ENCODE measurements at regions not wholly inside any gene's neighbourhood (a gene's known extent, or its start where the extent isn't known, plus 50 kb on each side); places are given as distances from the start of the nearest gene placed in this dataset.

GRCh38 chr3:117798687-117799386 is 1089.3 kb downstream of the TUSC7 start:
- Histone ChIP-seq H3K9me3 (ENCODE audit: control insufficient read depth in 2 of 2, insufficient read depth in 1 of 2, low read depth in 1 of 2, low read length in 1 of 2) (no peaks in the 10 kb centered on the region), H3K4me3 (ENCODE audit: low read depth in 1 of 2, low read length in 2 of 2) (no peak overlapping the region), H3K27me3 (ENCODE audit: control insufficient read depth in 1 of 2, insufficient read depth in 2 of 2, low read length in 2 of 2) (no peaks in the 10 kb centered on the region), H3K4me1 (ENCODE audit: control insufficient read depth in 2 of 2, insufficient read depth in 2 of 2, low read length in 1 of 2) (no peaks in the 10 kb centered on the region), H3K36me3 (ENCODE audit: control insufficient read depth in 2 of 2, insufficient read depth in 2 of 2, low read length in 1 of 2) (no peaks in the 10 kb centered on the region), H3K27ac (ENCODE audit: low read depth in 2 of 2, low read length in 1 of 2) (no peak overlapping the region)
- 68 to 71% methylated on average over 6 of the region's 6 CpGs for WGBS, 2 donors

- no peaks in the 10 kb centered on the region for H3K36me3 ChIP-seq (ENCODE audit: control insufficient read depth in 2 of 2, insufficient read depth in 2 of 2, low read length in 1 of 2)
- H3K4me1 ChIP-seq (ENCODE audit: control insufficient read depth in 2 of 2, insufficient read depth in 2 of 2, low read length in 1 of 2), result no peaks in the 10 kb centered on the region
- no peaks in the 10 kb centered on the region for H3K9me3 ChIP-seq (ENCODE audit: control insufficient read depth in 2 of 2, insufficient read depth in 1 of 2, low read depth in 1 of 2, low read length in 1 of 2)
- no peak overlapping the region for H3K27ac ChIP-seq (ENCODE audit: low read depth in 2 of 2, low read length in 1 of 2)
- H3K27me3 ChIP-seq (ENCODE audit: control insufficient read depth in 1 of 2, insufficient read depth in 2 of 2, low read length in 2 of 2), result no peaks in the 10 kb centered on the region
- WGBS, 2 donors, result 75 to 79% methylated on average over 2 of the region's 2 CpGs
- H3K4me3 ChIP-seq (ENCODE audit: low read depth in 1 of 2, low read length in 2 of 2), result no peak overlapping the region
Observed at GRCh38 chr3:117799387-117799735, 1089.8 kb downstream of the TUSC7 start.

DNA sequence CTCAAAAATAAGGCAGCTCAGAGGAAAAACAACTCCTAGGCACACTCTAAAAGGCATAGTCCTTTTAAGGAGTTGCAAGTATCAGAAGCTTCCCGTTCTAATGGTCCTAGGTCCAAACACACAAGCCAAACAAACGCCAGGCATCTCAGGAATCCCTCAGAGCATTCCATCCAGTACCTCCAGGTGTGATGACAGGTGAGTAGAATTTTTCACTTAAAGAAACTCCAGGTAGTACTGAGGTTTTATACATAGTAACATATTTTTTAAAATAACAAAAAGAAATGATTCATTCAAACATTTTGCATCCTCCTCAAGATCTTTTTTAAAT is 1092.3 kb downstream of the TUSC7 start:
- Histone ChIP-seq H3K4me3 (ENCODE audit: low read depth in 1 of 2, low read length in 2 of 2) (no peak overlapping the region), H3K36me3 (ENCODE audit: control insufficient read depth in 2 of 2, insufficient read depth in 2 of 2, low read length in 1 of 2) (no peaks in the 10 kb centered on the region), H3K9me3 (ENCODE audit: control insufficient read depth in 2 of 2, insufficient read depth in 1 of 2, low read depth in 1 of 2, low read length in 1 of 2) (no peaks in the 10 kb centered on the region), H3K4me1 (ENCODE audit: control insufficient read depth in 2 of 2, insufficient read depth in 2 of 2, low read length in 1 of 2) (no peaks in the 10 kb centered on the region), H3K27ac (ENCODE audit: low read depth in 2 of 2, low read length in 1 of 2) (no peak overlapping the region), H3K27me3 (ENCODE audit: control insufficient read depth in 1 of 2, insufficient read depth in 2 of 2, low read length in 2 of 2) (no peaks in the 10 kb centered on the region)
- 25 to 31% methylated on average over 2 of the region's 2 CpGs for WGBS, 2 donors

DNA sequence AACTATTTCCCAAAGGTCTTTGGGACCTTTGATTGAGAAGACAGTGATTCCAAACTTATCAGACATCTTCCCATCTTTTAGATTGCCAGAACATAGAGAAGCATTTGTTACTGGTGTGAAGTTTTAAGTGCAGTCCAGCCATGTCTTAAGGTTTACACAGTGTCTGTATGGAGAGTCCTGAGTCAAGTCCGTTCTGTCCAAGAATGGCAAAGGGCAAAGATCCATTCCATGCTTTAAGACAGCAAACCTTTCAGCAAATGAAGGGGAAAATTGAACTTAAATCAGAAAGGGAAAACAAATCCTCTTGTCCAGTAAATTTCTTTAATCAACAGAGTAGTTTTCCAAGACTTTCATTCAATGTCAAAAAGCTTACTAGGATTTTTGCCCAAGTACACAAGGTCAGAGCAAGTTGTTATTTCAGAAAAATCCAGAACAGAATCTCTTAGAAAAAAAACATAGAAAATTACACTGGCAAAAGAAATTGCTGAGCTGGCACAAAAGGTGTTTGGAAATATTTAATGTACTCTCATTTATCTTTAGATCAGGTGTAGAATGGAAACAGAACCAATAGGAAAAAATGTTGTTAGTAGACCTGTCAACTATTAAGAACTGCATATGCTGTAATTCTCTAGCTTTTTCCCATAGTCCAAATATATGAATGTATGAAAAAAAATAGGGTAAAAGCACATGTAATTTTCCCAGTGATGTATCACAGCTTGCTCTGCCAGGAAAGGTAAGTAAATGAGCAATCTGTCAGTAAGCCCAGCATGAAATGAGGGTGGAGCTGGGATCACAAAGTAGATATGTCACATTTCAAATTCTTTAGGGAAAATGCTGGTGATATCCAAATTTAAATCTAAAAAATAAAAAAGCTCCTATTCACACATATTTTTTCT is 1099.9 kb downstream of the TUSC7 start:
- Histone ChIP-seq H3K4me1 (ENCODE audit: control insufficient read depth in 2 of 2, insufficient read depth in 2 of 2, low read length in 1 of 2) (no peaks in the 10 kb centered on the region), H3K36me3 (ENCODE audit: control insufficient read depth in 2 of 2, insufficient read depth in 2 of 2, low read length in 1 of 2) (no peaks in the 10 kb centered on the region), H3K27ac (ENCODE audit: low read depth in 2 of 2, low read length in 1 of 2) (no peak overlapping the region), H3K9me3 (ENCODE audit: control insufficient read depth in 2 of 2, insufficient read depth in 1 of 2, low read depth in 1 of 2, low read length in 1 of 2) (no peaks in the 10 kb centered on the region), H3K4me3 (ENCODE audit: low read depth in 1 of 2, low read length in 2 of 2) (no peak overlapping the region), H3K27me3 (ENCODE audit: control insufficient read depth in 1 of 2, insufficient read depth in 2 of 2, low read length in 2 of 2) (no peaks in the 10 kb centered on the region)
- 62 to 75% methylated on average over 1 of the region's 1 CpG for WGBS, 2 donors

GRCh38 chr3:117811786-117812185 is 1102.2 kb downstream of the TUSC7 start:
- Histone ChIP-seq H3K9me3 (ENCODE audit: control insufficient read depth in 2 of 2, insufficient read depth in 1 of 2, low read depth in 1 of 2, low read length in 1 of 2) (no peaks in the 10 kb centered on the region), H3K4me1 (ENCODE audit: control insufficient read depth in 2 of 2, insufficient read depth in 2 of 2, low read length in 1 of 2) (no peaks in the 10 kb centered on the region), H3K27me3 (ENCODE audit: control insufficient read depth in 1 of 2, insufficient read depth in 2 of 2, low read length in 2 of 2) (no peaks in the 10 kb centered on the region), H3K27ac (ENCODE audit: low read depth in 2 of 2, low read length in 1 of 2) (no peak overlapping the region), H3K4me3 (ENCODE audit: low read depth in 1 of 2, low read length in 2 of 2) (no peak overlapping the region), H3K36me3 (ENCODE audit: control insufficient read depth in 2 of 2, insufficient read depth in 2 of 2, low read length in 1 of 2) (no peaks in the 10 kb centered on the region)
- 81 to 87% methylated on average over 2 of the region's 2 CpGs for WGBS, 2 donors

DNA sequence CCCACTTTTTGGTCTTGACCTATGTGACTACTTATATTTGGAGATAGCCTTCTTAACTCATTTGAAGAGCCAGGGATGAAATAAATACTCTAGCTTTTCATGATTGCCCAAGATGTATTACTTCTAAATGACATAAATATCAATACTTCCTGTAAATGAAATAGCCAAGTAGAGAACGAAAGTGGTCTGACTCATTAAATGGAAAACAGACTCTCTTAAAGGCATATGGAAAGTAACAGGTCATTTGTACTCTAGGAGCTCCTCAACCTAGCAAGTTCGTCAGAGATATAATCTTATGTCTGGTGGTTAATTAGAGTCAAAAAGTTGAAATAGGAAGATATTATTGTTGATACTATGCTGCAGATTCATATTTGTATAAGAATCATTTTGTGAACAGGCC is 1105.4 kb downstream of the TUSC7 start:
- Histone ChIP-seq H3K4me3 (ENCODE audit: low read depth in 1 of 2, low read length in 2 of 2) (no peak overlapping the region), H3K9me3 (ENCODE audit: control insufficient read depth in 2 of 2, insufficient read depth in 1 of 2, low read depth in 1 of 2, low read length in 1 of 2) (no peaks in the 10 kb centered on the region), H3K27me3 (ENCODE audit: control insufficient read depth in 1 of 2, insufficient read depth in 2 of 2, low read length in 2 of 2) (no peaks in the 10 kb centered on the region), H3K27ac (ENCODE audit: low read depth in 2 of 2, low read length in 1 of 2) (no peak overlapping the region), H3K36me3 (ENCODE audit: control insufficient read depth in 2 of 2, insufficient read depth in 2 of 2, low read length in 1 of 2) (no peaks in the 10 kb centered on the region), H3K4me1 (ENCODE audit: control insufficient read depth in 2 of 2, insufficient read depth in 2 of 2, low read length in 1 of 2) (no peaks in the 10 kb centered on the region)
- 42 to 49% methylated on average over 2 of the region's 2 CpGs for WGBS, 2 donors

- WGBS, 2 donors, result 65 to 90% methylated on average over 2 of the region's 2 CpGs
- Histone ChIP-seq H3K36me3 (ENCODE audit: control insufficient read depth in 2 of 2, insufficient read depth in 2 of 2, low read length in 1 of 2) (no peaks in the 10 kb centered on the region), H3K27me3 (ENCODE audit: control insufficient read depth in 1 of 2, insufficient read depth in 2 of 2, low read length in 2 of 2) (no peaks in the 10 kb centered on the region), H3K4me3 (ENCODE audit: low read depth in 1 of 2, low read length in 2 of 2) (no peak overlapping the region), H3K4me1 (ENCODE audit: control insufficient read depth in 2 of 2, insufficient read depth in 2 of 2, low read length in 1 of 2) (no peaks in the 10 kb centered on the region), H3K9me3 (ENCODE audit: control insufficient read depth in 2 of 2, insufficient read depth in 1 of 2, low read depth in 1 of 2, low read length in 1 of 2) (no peaks in the 10 kb centered on the region), H3K27ac (ENCODE audit: low read depth in 2 of 2, low read length in 1 of 2) (no peak overlapping the region)
Observed at GRCh38 chr3:117817103-117817502, 1107.5 kb downstream of the TUSC7 start.

- no peak overlapping the region for H3K4me3 ChIP-seq (ENCODE audit: low read depth in 1 of 2, low read length in 2 of 2)
- WGBS, 2 donors, result 58 to 67% methylated on average over 1 of the region's 1 CpG
- H3K36me3 ChIP-seq (ENCODE audit: control insufficient read depth in 2 of 2, insufficient read depth in 2 of 2, low read length in 1 of 2), result no peaks in the 10 kb centered on the region
- no peaks in the 10 kb centered on the region for H3K4me1 ChIP-seq (ENCODE audit: control insufficient read depth in 2 of 2, insufficient read depth in 2 of 2, low read length in 1 of 2)
- H3K27me3 ChIP-seq (ENCODE audit: control insufficient read depth in 1 of 2, insufficient read depth in 2 of 2, low read length in 2 of 2), result no peaks in the 10 kb centered on the region
- H3K27ac ChIP-seq (ENCODE audit: low read depth in 2 of 2, low read length in 1 of 2), result no peak overlapping the region
- H3K9me3 ChIP-seq (ENCODE audit: control insufficient read depth in 2 of 2, insufficient read depth in 1 of 2, low read depth in 1 of 2, low read length in 1 of 2), result no peaks in the 10 kb centered on the region
Observed at GRCh38 chr3:117818592-117818991, 1109.0 kb downstream of the TUSC7 start.

GRCh38 chr3:117820658-117821299 is 1111.2 kb downstream of the TUSC7 start:
- 45 to 56% methylated on average over 3 of the region's 3 CpGs for WGBS, 2 donors
- H3K27ac ChIP-seq (ENCODE audit: low read depth in 2 of 2, low read length in 1 of 2), result no peak overlapping the region

More at GRCh38 chr3:117820658-117821299, 1111.2 kb downstream of the TUSC7 start:
- H3K4me3 ChIP-seq (ENCODE audit: low read depth in 1 of 2, low read length in 2 of 2), result no peak overlapping the region
- no peaks in the 10 kb centered on the region for H3K36me3 ChIP-seq (ENCODE audit: control insufficient read depth in 2 of 2, insufficient read depth in 2 of 2, low read length in 1 of 2)
- no peaks in the 10 kb centered on the region for H3K27me3 ChIP-seq (ENCODE audit: control insufficient read depth in 1 of 2, insufficient read depth in 2 of 2, low read length in 2 of 2)
- H3K9me3 ChIP-seq (ENCODE audit: control insufficient read depth in 2 of 2, insufficient read depth in 1 of 2, low read depth in 1 of 2, low read length in 1 of 2), result no peaks in the 10 kb centered on the region
- H3K4me1 ChIP-seq (ENCODE audit: control insufficient read depth in 2 of 2, insufficient read depth in 2 of 2, low read length in 1 of 2), result no peaks in the 10 kb centered on the region

Measured in esophagus (tissue), 2 donors.